HCT116 (cell line): ENCODE measurements at regions not wholly inside any gene's neighbourhood (a gene's known extent, or its start where the extent isn't known, plus 50 kb on each side); places are given as distances from the start of the nearest gene placed in this dataset.

Experiments
- ATAC-seq: fragments of 200-7000 bp; cut with Tn5 transposase; 2 replicates; pipeline ENCODE4 v1.9.1; 2020; ENCODE audit warnings: mild to moderate bottlenecking, moderate library complexity
- BruUV-seq: library from RNA; stranded (reverse); fragments of 400-500 nt; replicated peaks from 2 replicates; lab custom pipeline; 2021; lab: Mats Ljungman, UMichigan
- CTCF ChIA-PET: fragments of 300-600 bp; sonication (Branson Sonifier 250); formaldehyde crosslinking; loops from one replicate; lab custom pipeline; 2021; ENCODE audit warnings: antibody characterized with exemption; lab: Charles Lee
- POLR2A ChIA-PET: fragments of 300-600, 350-600 bp; sonication (Branson Sonifier 250); formaldehyde crosslinking; loops from one replicate; lab custom pipeline; 2021; ENCODE audit warnings: antibody characterized with exemption; lab: Charles Lee
- RAD21 ChIA-PET, 2 experiments: fragments of 300-600 bp; sonication (Branson Sonifier 250); formaldehyde crosslinking; loops; one replicate each; lab custom pipeline; 2023; ENCODE audit warnings: low total read pairs in 2 of 2; ENCODE audit not compliant: uncharacterized antibody in 2 of 2, unreplicated experiment in 2 of 2, low non-redundant PET in 1 of 2; lab: Charles Lee
- DNase-seq: peaks from one replicate; pipeline ENCODE4 v3.0.0-alpha.2; 2010; ENCODE audit warnings: low read depth, low spot score
- H2AFZ ChIP-seq: fragments of 200-600 bp; shearing (Covaris generic), sonication (generic); 2 replicates; pipeline ENCODE4 v1.6.1; 2017; ENCODE audit warnings: low read depth, mixed run types, mixed read lengths, antibody characterized with exemption, low read length; ENCODE audit not compliant: poor library complexity, severe bottlenecking
- H3K27ac ChIP-seq: 2 replicates; pipeline ENCODE4 v1.5.1; 2012; ENCODE audit warnings: low read depth, low read length
- H3K27me3 ChIP-seq: fragments of 200-600 bp; sonication (generic); 2 replicates; pipeline ENCODE4 v1.6.1; 2016; ENCODE audit warnings: mixed run types, low read length, mixed read lengths; ENCODE audit not compliant: insufficient read depth
- H3K36me3 ChIP-seq, 2 experiments: fragments of 200-500 bp in 1 of 2; fragments of 200-600 bp in 1 of 2; sonication (Bioruptor generic) in 1 of 2; sonication (generic) in 1 of 2; 2 replicates each; pipeline versions ENCODE4 v1.5.1 to v1.6.1; 2014 to 2016; ENCODE audit warnings: low read length in 2 of 2, inconsistent platforms in 1 of 2, mixed read lengths in 1 of 2, mixed run types in 1 of 2; ENCODE audit not compliant: insufficient read depth in 2 of 2, control insufficient read depth in 1 of 2
- H3K4me1 ChIP-seq, 2 experiments: fragments of 200-600 bp in 1 of 2; sonication (generic) in 1 of 2; 2 replicates each; pipeline versions ENCODE4 v1.5.1 to v1.6.1; 2012 to 2017; ENCODE audit warnings: low read length in 2 of 2, inconsistent platforms in 1 of 2, mild to moderate bottlenecking in 1 of 2, mixed read lengths in 1 of 2, mixed run types in 1 of 2, moderate library complexity in 1 of 2; ENCODE audit not compliant: insufficient read depth in 2 of 2, control insufficient read depth in 1 of 2
- H3K4me2 ChIP-seq: fragments of 200-600 bp; sonication (generic); 2 replicates; pipeline ENCODE4 v1.6.1; 2017; ENCODE audit warnings: mixed run types, low read length, mixed read lengths
- H3K4me3 ChIP-seq, 2 experiments: fragments of 200-600 bp in 1 of 2; sonication (generic) in 1 of 2; replicated peaks in 1 of 2; 2 replicates each; pipeline ENCODE4 v1.5.1; 2011 to 2016; ENCODE audit warnings: low read length in 2 of 2, control low read depth in 1 of 2, low read depth in 1 of 2, mild to moderate bottlenecking in 1 of 2, mixed read lengths in 1 of 2, mixed run types in 1 of 2
- H3K79me2 ChIP-seq: fragments of 200-600 bp; sonication (generic); 2 replicates; pipeline ENCODE4 v1.6.1; 2017; ENCODE audit warnings: mild to moderate bottlenecking, mixed run types, low read length, moderate library complexity, mixed read lengths; ENCODE audit not compliant: insufficient read depth
- H3K9ac ChIP-seq: fragments of 200-600 bp; sonication (generic); 2 replicates; pipeline ENCODE4 v1.6.1; 2016; ENCODE audit warnings: low read length, mixed read lengths
- H3K9me2 ChIP-seq: fragments of 200-600 bp; sonication (generic), shearing (Covaris generic); 2 replicates; pipeline ENCODE4 v1.6.1; 2017; ENCODE audit warnings: mixed run types, mild to moderate bottlenecking, moderate library complexity; ENCODE audit not compliant: insufficient read depth
- H3K9me3 ChIP-seq, 2 experiments: fragments of 200-500 bp in 1 of 2; fragments of 200-600 bp in 1 of 2; sonication (Bioruptor generic) in 1 of 2; sonication (generic) in 1 of 2; 2 replicates each; pipeline ENCODE4 v1.6.1; 2014 to 2017; ENCODE audit warnings: low read length in 2 of 2, mixed read lengths in 2 of 2, inconsistent platforms in 1 of 2, low read depth in 1 of 2, mild to moderate bottlenecking in 1 of 2, mixed run types in 1 of 2, moderate library complexity in 1 of 2; ENCODE audit not compliant: control insufficient read depth in 1 of 2, insufficient read depth in 1 of 2
- H4K20me1 ChIP-seq: fragments of 200-600 bp; sonication (generic), shearing (Covaris generic); 2 replicates; pipeline ENCODE4 v1.6.1; 2017; ENCODE audit warnings: mixed run types, mild to moderate bottlenecking, moderate library complexity; ENCODE audit not compliant: insufficient read depth
- ATF3 ChIP-seq: IDR thresholded peaks from 2 replicates; pipeline ENCODE4 v1.6.1; 2012
- CEBPB ChIP-seq: IDR thresholded peaks from 2 replicates; pipeline ENCODE4 v1.6.1; 2012; ENCODE audit warnings: low read depth
- EZH2phosphoT487 ChIP-seq: fragments of 200-600 bp; IDR thresholded peaks from 2 replicates; pipeline ENCODE4 v1.6.1; 2018; ENCODE audit warnings: antibody characterized with exemption, borderline replicate concordance
- MAX ChIP-seq: IDR thresholded peaks from 2 replicates; pipeline ENCODE4 v1.6.1; 2012
- POLR2A ChIP-seq: IDR thresholded peaks from 2 replicates; pipeline ENCODE4 v1.7.0; 2011; ENCODE audit warnings: borderline replicate concordance; ENCODE audit not compliant: insufficient read depth, insufficient read length; ENCODE audit errors: extremely low read depth
- POLR2AphosphoS5 ChIP-seq: IDR thresholded peaks from 2 replicates; pipeline ENCODE4 v1.6.1; 2011; ENCODE audit warnings: mild to moderate bottlenecking, low read depth, low read length, moderate library complexity
- RAD21 ChIP-seq: IDR thresholded peaks from 2 replicates; pipeline ENCODE4 v1.6.1; 2012; ENCODE audit warnings: low read depth, mild to moderate bottlenecking
- REST ChIP-seq: IDR thresholded peaks from 2 replicates; pipeline ENCODE4 v1.6.1; 2012; ENCODE audit warnings: low read depth
- SIN3A ChIP-seq: IDR thresholded peaks from 2 replicates; pipeline ENCODE4 v1.6.1; 2012; ENCODE audit warnings: low read depth
- SP1 ChIP-seq: IDR thresholded peaks from 2 replicates; pipeline ENCODE4 v1.6.1; 2012; ENCODE audit warnings: low read depth
- SRF ChIP-seq: IDR thresholded peaks from 2 replicates; pipeline ENCODE4 v1.6.1; 2012; ENCODE audit warnings: low read depth
- YY1 ChIP-seq: IDR thresholded peaks from 2 replicates; pipeline ENCODE4 v1.6.1; 2011; ENCODE audit warnings: low read length, low read depth, moderate library complexity, mild to moderate bottlenecking; ENCODE audit not compliant: insufficient replicate concordance; ENCODE audit errors: extremely low read depth
- ZBTB33 ChIP-seq: IDR thresholded peaks from 2 replicates; pipeline ENCODE4 v1.6.1; 2011; ENCODE audit warnings: mild to moderate bottlenecking, low read length, moderate library complexity; ENCODE audit not compliant: insufficient replicate concordance; ENCODE audit errors: extremely low read depth
- intact Hi-C: fragments of 100-400 bp; cut with micrococcal nuclease; formaldehyde crosslinking; loops from 2 replicates; pipeline ENCODE4 v1.10.0; 2022

- H3K27ac ChIP-seq = no peak overlapping the region
- H3K9me3 ChIP-seq = no peaks in the 10 kb centered on the region
- no TSS peak for BruUV-seq
- no peak overlapping the region for H3K9ac ChIP-seq
- H3K4me1 ChIP-seq = no peaks in the 10 kb centered on the region
- POLR2A ChIA-PET = no interaction called here
- no peaks in the 10 kb centered on the region for H3K79me2 ChIP-seq
- no peaks in the 10 kb centered on the region for H3K9me2 ChIP-seq
- no peaks in the 10 kb centered on the region; the same call in 1 of the 2 replicates for H4K20me1 ChIP-seq
- CTCF ChIA-PET = no interaction called here
- TF ChIP-seq YY1 (no peak), SP1 (no peak), CEBPB (no peak), MAX (no peak), ZBTB33 (no peak), POLR2A (no peak), RAD21 (no peak), SRF (no peak), EZH2phosphoT487 (no peak), ATF3 (no peak), REST (no peak), POLR2AphosphoS5 (no peak), SIN3A (no peak)
- intact Hi-C loops = no loop called here
- no peaks in the 10 kb centered on the region for H3K36me3 ChIP-seq
- ATAC-seq (no peak), DNase-seq (no peak)
- H2AFZ ChIP-seq = no peak overlapping the region
- no peak overlapping the region for H3K4me3 ChIP-seq
- H3K4me2 ChIP-seq = no peak overlapping the region
- no peaks in the 10 kb centered on the region for H3K27me3 ChIP-seq
- RAD21 ChIA-PET = no interaction called here
Measured at GRCh38 chr2:41718705-41719104, 329.1 kb upstream of the PKDCC start.
